ENCODE measurements at regions not wholly inside any gene's neighbourhood (a gene's known extent, or its start where the extent isn't known, plus 50 kb on each side); places are given as distances from the start of the nearest gene placed in this dataset.

- WGBS (ENCODE audit: insufficient coverage, low coverage, missing lambda C conversion rate): 0% methylated on average over 3 of the region's 3 CpGs
- no peak overlapping the region for H3K4me2 ChIP-seq (ENCODE audit: insufficient read depth, low read length)
- no peak overlapping the region for H3K4me3 ChIP-seq
- no peaks in the 10 kb centered on the region for H4K20me1 ChIP-seq (replicated peaks; ENCODE audit: control insufficient read depth, insufficient read depth, low read length)
- no peak for DNase-seq (ENCODE audit: extremely low read depth in 1 of 4, low spot score in 3 of 4)
- H3K27me3 ChIP-seq (ENCODE audit: control insufficient read depth in 2 of 2, insufficient read depth in 2 of 2, low read length in 2 of 2): peaks cover 0 to 14% of the 10 kb centered on the region in 2 experiments; a peak in 2 of 5 replicates
- no peaks in the 10 kb centered on the region for H3K9me1 ChIP-seq (ENCODE audit: control insufficient read depth, insufficient read depth, low read length)
- no peak overlapping the region for H3K27ac ChIP-seq (ENCODE audit: extremely low read depth, low read depth, low read length)
- TF ChIP-seq ARID3B (CRISPR knock-in tag; IDR thresholded peaks at IDR 0.05; ENCODE audit: borderline replicate concordance) (no peak), TFE3 (CRISPR knock-in tag; IDR thresholded peaks at IDR 0.05) (peak; percentile 44), SPI1 (IDR thresholded peaks at IDR 0.05; ENCODE audit: borderline replicate concordance, low read depth, low read length) (no peak)
- no peak for ATAC-seq
- intact Hi-C loops (cut with micrococcal nuclease) (no loop called here), in situ Hi-C loops (cut with MboI) (no loop called here)
- CTCF ChIA-PET (ENCODE audit: low intra/inter-chr PET ratio): no interaction called here
- no peaks in the 10 kb centered on the region for H3K9me3 ChIP-seq (replicated peaks; ENCODE audit: control insufficient read depth, insufficient read depth, low read depth, low read length)
- BruUV-seq (replicated peaks): no TSS peak
- H3K79me2 ChIP-seq (ENCODE audit: control insufficient read depth, insufficient read depth, low read length): no peaks in the 10 kb centered on the region
- H3K9ac ChIP-seq (ENCODE audit: insufficient read depth in 1 of 2, low read depth in 2 of 2, low read length in 2 of 2): no peak overlapping the region
- H3K4me1 ChIP-seq (replicated peaks in 1 of 2; ENCODE audit: control insufficient read depth in 2 of 2, insufficient read depth in 2 of 2, low read length in 2 of 2): no peaks in the 10 kb centered on the region
- no peak overlapping the region for H2AFZ ChIP-seq (ENCODE audit: low read depth, low read length)
- POLR2A ChIA-PET: no interaction called here
- no peaks in the 10 kb centered on the region for H3K36me3 ChIP-seq (ENCODE audit: control insufficient read depth, insufficient read depth, low read length)
- no peak for FAIRE-seq
Observed at GRCh38 chr11:19537803-19538453, 174.7 kb upstream of the NAV2 start.
